Left kidney (tissue), 1 donor: ENCODE measurements at regions not wholly inside any gene's neighbourhood (a gene's known extent, or its start where the extent isn't known, plus 50 kb on each side); places are given as distances from the start of the nearest gene placed in this dataset.
A peak's percentile ranks its signal among the peaks of the same experiment; 100 is the strongest.

Source experiments
- DNase-seq: peaks from one replicate; pipeline ENCODE4 v3.0.0-alpha.2; 2013

- DNase-seq = no peak
These were observed 172.4 kb upstream of the GRIN2B start for GRCh38 chr12:14153803-14154202.

- DNase-seq = no peak
These were observed 175.2 kb upstream of the GRIN2B start for GRCh38 chr12:14156606-14157005.

GRCh38 chr12:14157088-14157747 is 175.8 kb upstream of the GRIN2B start:
- DNase-seq = peak; percentile 76

- no peak for DNase-seq
These were observed 182.9 kb upstream of the GRIN2B start for GRCh38 chr12:14164266-14164665.

- DNase-seq = peak; percentile 68
These were observed 185.7 kb upstream of the GRIN2B start for GRCh38 chr12:14167005-14167628.

GRCh38 chr12:14169281-14169680 is 187.9 kb upstream of the GRIN2B start:
- no peak for DNase-seq

GRCh38 chr12:14171106-14171505 is 189.7 kb upstream of the GRIN2B start:
- no peak for DNase-seq

GRCh38 chr12:14175206-14175605 is 190.3 kb upstream of the ATF7IP start:
- DNase-seq = no peak

- peak; percentile 69 for DNase-seq
These were observed 179.9 kb upstream of the ATF7IP start for GRCh38 chr12:14185427-14186192.

- no peak for DNase-seq
These were observed 179.3 kb upstream of the ATF7IP start for GRCh38 chr12:14186193-14186502.

- DNase-seq = no peak
These were observed 178.5 kb upstream of the ATF7IP start for GRCh38 chr12:14187002-14187401.

GRCh38 chr12:14187966-14188365 is 177.5 kb upstream of the ATF7IP start:
- no peak for DNase-seq

GRCh38 chr12:14188744-14189143 is 176.7 kb upstream of the ATF7IP start:
- no peak for DNase-seq

- no peak for DNase-seq
These were observed 174.8 kb upstream of the ATF7IP start for GRCh38 chr12:14190694-14191093.

- DNase-seq = no peak
These were observed 173.9 kb upstream of the ATF7IP start for GRCh38 chr12:14191612-14192011.

GRCh38 chr12:14193639-14194038 is 171.8 kb upstream of the ATF7IP start:
- DNase-seq = no peak

GRCh38 chr12:14194572-14194971 is 170.9 kb upstream of the ATF7IP start:
- DNase-seq = no peak

GRCh38 chr12:14199455-14200198 is 165.9 kb upstream of the ATF7IP start:
- DNase-seq = no peak

- no peak for DNase-seq
These were observed 164.9 kb upstream of the ATF7IP start for GRCh38 chr12:14200598-14200997.

GRCh38 chr12:14201291-14201690 is 164.2 kb upstream of the ATF7IP start:
- DNase-seq = no peak

GRCh38 chr12:14207905-14208551 is 157.5 kb upstream of the ATF7IP start:
- DNase-seq = peak; percentile 52

GRCh38 chr12:14211947-14212387 is 153.5 kb upstream of the ATF7IP start:
- DNase-seq = no peak
